Lung (tissue), 11 donors: ENCODE measurements at regions not wholly inside any gene's neighbourhood (a gene's known extent, or its start where the extent isn't known, plus 50 kb on each side); places are given as distances from the start of the nearest gene placed in this dataset.

ENCODE experiments used
- ATAC-seq: fragments of 200-7000 bp; cut with Tn5 transposase; one replicate; pipeline ENCODE4 v1.9.1; 2020; ENCODE audit warnings: moderate number of reproducible peaks; ENCODE audit not compliant: insufficient read depth, low FRiP score
- DNase-seq, 3 donors: peaks; one replicate each; pipeline ENCODE4 v3.0.0-alpha.2; 2013 to 2017
- H3K27ac ChIP-seq, 2 donors: one replicate each; pipeline ENCODE4 v1.5.1; 2013; ENCODE audit warnings: mild to moderate bottlenecking in 2 of 2, moderate library complexity in 2 of 2, control low read depth in 1 of 2, inconsistent platforms in 1 of 2, low read depth in 1 of 2, low read length in 1 of 2
- H3K27me3 ChIP-seq, 3 donors: one replicate each; pipeline ENCODE4 v1.5.1; 2013; ENCODE audit warnings: low read length in 2 of 3; ENCODE audit not compliant: control insufficient read depth in 3 of 3, insufficient read depth in 3 of 3
- H3K36me3 ChIP-seq, 4 donors: one replicate each; pipeline ENCODE4 v1.5.1; 2013; ENCODE audit warnings: low read length in 4 of 4, mild to moderate bottlenecking in 1 of 4, moderate library complexity in 1 of 4; ENCODE audit not compliant: control insufficient read depth in 4 of 4, insufficient read depth in 4 of 4
- H3K4me1 ChIP-seq, 5 donors: one replicate each; pipeline ENCODE4 v1.5.1; 2013; ENCODE audit warnings: low read length in 5 of 5, mild to moderate bottlenecking in 2 of 5, moderate library complexity in 1 of 5; ENCODE audit not compliant: control insufficient read depth in 5 of 5, insufficient read depth in 5 of 5
- H3K4me3 ChIP-seq: one replicate; pipeline ENCODE4 v1.5.1; 2013; ENCODE audit warnings: mild to moderate bottlenecking, control low read depth, moderate library complexity
- H3K9ac ChIP-seq, 2 donors: one replicate each; pipeline ENCODE4 v1.5.1; 2013; ENCODE audit warnings: low read length in 2 of 2, control low read depth in 1 of 2; ENCODE audit not compliant: insufficient read depth in 1 of 2
- H3K9me3 ChIP-seq, 4 donors: one replicate each; pipeline ENCODE4 v1.5.1; 2013; ENCODE audit warnings: low read length in 3 of 4, mild to moderate bottlenecking in 1 of 4, moderate library complexity in 1 of 4; ENCODE audit not compliant: control insufficient read depth in 4 of 4, insufficient read depth in 3 of 4
- WGBS, 2 donors: extraction: QIAGEN DNeasy Blood & Tissue Kit; methylation state at CpG; one replicate each; pipeline ENCODE4 v1.1.7; 2013; 5-methylcytosine and 5-hydroxymethylcytosine counted together
- TF ChIP-seq, protein P1 (sequence below): IDR thresholded peaks from 2 replicates; pipeline ENCODE4 v1.5.1; 2012; ENCODE audit warnings: mild to moderate bottlenecking; ENCODE audit errors: control extremely low read depth, extremely low read depth
- donor health status: control.
- donor health status: control.
- donor health status: Bipolar disorder and iron deficiency.
- donor health status: healthy.
- donor health status: DM: yes; HTN: yes; CAD: no.

DNA sequence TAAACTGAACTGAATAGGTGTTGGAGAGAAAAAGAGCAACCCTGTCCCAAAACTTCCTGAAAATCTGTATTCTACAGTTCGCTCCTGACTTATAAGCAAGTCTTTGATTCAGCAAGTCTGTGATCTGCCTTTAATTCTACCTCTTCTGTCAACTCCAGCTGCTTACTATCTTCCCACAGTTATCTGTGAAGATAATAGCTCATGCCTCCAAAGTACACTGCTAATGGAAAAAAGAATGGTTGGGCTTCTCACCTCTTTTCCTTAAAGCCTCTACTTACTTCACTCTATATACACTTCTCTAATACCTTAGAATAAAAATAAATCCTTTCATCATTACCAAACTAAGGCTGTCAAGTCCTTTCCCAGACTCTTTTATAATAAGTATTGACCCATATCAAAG lies 391.5 kb upstream of the MIR17HG start:
- 63 to 79% methylated on average over 1 of the region's 1 CpG for WGBS, 2 donors
- no peak for ATAC-seq
- Histone ChIP-seq H3K4me3 (no peak overlapping the region), H3K4me1 (peaks cover 0 to 6% (median 0%) of the 10 kb centered on the region in 5 donors), H3K27me3 (no peaks in the 10 kb centered on the region), H3K36me3 (no peaks in the 10 kb centered on the region), H3K27ac (no peak overlapping the region), H3K9ac (no peak overlapping the region), H3K9me3 (no peaks in the 10 kb centered on the region)
- peak in 2 of 3 donors; percentile 45 to 65 for DNase-seq
- TF ChIP-seq, protein P1, sequence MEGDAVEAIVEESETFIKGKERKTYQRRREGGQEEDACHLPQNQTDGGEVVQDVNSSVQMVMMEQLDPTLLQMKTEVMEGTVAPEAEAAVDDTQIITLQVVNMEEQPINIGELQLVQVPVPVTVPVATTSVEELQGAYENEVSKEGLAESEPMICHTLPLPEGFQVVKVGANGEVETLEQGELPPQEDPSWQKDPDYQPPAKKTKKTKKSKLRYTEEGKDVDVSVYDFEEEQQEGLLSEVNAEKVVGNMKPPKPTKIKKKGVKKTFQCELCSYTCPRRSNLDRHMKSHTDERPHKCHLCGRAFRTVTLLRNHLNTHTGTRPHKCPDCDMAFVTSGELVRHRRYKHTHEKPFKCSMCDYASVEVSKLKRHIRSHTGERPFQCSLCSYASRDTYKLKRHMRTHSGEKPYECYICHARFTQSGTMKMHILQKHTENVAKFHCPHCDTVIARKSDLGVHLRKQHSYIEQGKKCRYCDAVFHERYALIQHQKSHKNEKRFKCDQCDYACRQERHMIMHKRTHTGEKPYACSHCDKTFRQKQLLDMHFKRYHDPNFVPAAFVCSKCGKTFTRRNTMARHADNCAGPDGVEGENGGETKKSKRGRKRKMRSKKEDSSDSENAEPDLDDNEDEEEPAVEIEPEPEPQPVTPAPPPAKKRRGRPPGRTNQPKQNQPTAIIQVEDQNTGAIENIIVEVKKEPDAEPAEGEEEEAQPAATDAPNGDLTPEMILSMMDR: no peak

DNA sequence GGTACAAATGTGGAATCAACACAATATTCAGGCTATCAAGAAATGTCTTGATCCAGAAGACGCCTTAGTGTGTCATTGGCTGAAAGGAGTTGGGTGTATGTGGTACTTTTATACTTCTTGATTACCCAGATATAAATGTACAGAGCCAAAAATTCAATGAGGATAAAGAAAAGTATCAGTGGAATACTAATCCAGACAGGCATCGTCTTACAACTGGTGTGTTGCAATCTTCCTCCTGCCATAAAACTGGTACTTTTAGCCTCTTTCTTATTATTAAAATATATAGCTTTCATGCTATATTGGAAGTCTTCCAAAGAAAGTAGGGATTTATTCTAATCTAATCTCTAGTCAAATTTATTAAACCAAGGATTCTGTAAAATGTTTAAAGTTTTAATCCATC lies 388.6 kb upstream of the MIR17HG start:
- Histone ChIP-seq H3K9ac (no peak overlapping the region), H3K4me1 (peaks cover 0 to 6% (median 0%) of the 10 kb centered on the region in 5 donors), H3K27ac (no peak overlapping the region), H3K36me3 (no peaks in the 10 kb centered on the region), H3K27me3 (no peaks in the 10 kb centered on the region), H3K9me3 (no peaks in the 10 kb centered on the region), H3K4me3 (no peak overlapping the region)
- DNase-seq: peak in 1 of 3 donors; percentile 23
- ATAC-seq: no peak
- WGBS, 2 donors: 81% methylated on average over 2 of the region's 2 CpGs
- TF ChIP-seq, protein P1: no peak

DNA sequence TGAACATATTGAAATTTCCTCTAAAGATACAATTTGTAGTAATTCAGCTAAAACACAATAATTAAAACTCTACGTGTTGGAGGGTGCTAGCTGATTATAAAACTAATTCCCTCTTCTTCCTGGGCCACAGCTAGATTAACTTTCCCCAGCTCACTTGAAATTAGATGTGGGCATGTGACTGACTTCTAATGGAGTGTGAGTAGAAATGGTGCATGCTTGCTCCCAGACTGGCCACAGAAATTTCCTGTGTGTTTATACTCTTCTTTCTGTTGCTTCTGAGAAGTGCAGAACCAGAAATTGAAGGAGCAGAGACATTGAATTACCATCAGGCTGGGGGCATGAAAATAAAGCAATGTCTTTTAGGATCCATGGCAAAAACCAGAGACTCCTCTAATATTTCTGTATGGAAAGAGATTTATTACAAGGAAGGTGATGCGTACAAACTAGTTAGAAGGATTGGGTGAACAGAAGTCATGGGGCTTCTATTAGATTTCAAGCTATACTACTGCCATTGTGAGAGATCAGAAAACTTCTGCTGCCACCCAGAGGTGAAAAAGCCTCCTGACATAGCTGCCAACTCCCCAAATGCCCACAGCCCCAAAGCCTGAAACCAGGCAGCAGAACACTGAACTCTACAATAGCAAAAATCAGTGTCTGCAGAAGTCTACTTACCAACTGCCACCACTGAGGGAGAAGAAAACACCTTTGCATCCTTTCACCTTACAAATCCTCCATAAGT lies 379.2 kb upstream of the MIR17HG start:
- WGBS, 2 donors: 40 to 41% methylated on average over 2 of the region's 2 CpGs
- ATAC-seq: no peak

More for the DNA sequence above, 379.2 kb upstream of the MIR17HG start:
- Histone ChIP-seq H3K9me3 (no peaks in the 10 kb centered on the region), H3K9ac (no peak overlapping the region), H3K27ac (no peak overlapping the region), H3K27me3 (no peaks in the 10 kb centered on the region), H3K36me3 (no peaks in the 10 kb centered on the region), H3K4me3 (no peak overlapping the region), H3K4me1 (peaks cover 0 to 13% (median 0%) of the 10 kb centered on the region in 5 donors)
- DNase-seq: peak; percentile 40 to 82 (median 73)
- TF ChIP-seq, protein P1: no peak
